H1 (cell line): ENCODE measurements at regions not wholly inside any gene's neighbourhood (a gene's known extent, or its start where the extent isn't known, plus 50 kb on each side); places are given as distances from the start of the nearest gene placed in this dataset.

Source experiments
- CTCF ChIA-PET: fragments of 300-600 bp; sonication (Branson Sonifier 250); formaldehyde crosslinking; loops from one replicate; lab custom pipeline; 2021; ENCODE audit not compliant: partially characterized antibody; lab: Charles Lee
- POLR2A ChIA-PET: fragments of 300-600 bp; sonication (Branson Sonifier 250); formaldehyde crosslinking; loops from one replicate; lab custom pipeline; 2021; ENCODE audit warnings: inconsistent platforms; ENCODE audit not compliant: partially characterized antibody; lab: Charles Lee
- DNase-seq, 2 experiments: peaks; one replicate each; pipeline versions ENCODE4 v3.0.0 to v3.0.0-alpha.2; 2010 to 2022; ENCODE audit warnings: low spot score in 2 of 2, low read depth in 1 of 2, mixed read lengths in 1 of 2
- FAIRE-seq: peaks from 2 replicates; lab custom pipeline; 2011; peaks lifted over from hg19 to GRCh38; lab: Jason Lieb, UNC
- H2AFZ ChIP-seq: 2 replicates; pipeline ENCODE4 v1.8.1; 2012; ENCODE audit warnings: low read length, inconsistent platforms
- H2AK5ac ChIP-seq: 2 replicates; pipeline ENCODE4 v1.6.1; 2013; ENCODE audit warnings: low read depth, low read length
- H2BK120ac ChIP-seq: replicated peaks from 2 replicates; pipeline ENCODE3; 2013; ENCODE audit warnings: low read depth, low read length, inconsistent platforms
- H2BK12ac ChIP-seq: 2 replicates; pipeline ENCODE4 v1.6.1; 2013; ENCODE audit warnings: low read depth, low read length
- H2BK15ac ChIP-seq: 2 replicates; pipeline ENCODE4 v1.6.1; 2013; ENCODE audit warnings: low read length
- H2BK20ac ChIP-seq: 2 replicates; pipeline ENCODE4 v1.6.1; 2013; ENCODE audit warnings: low read length
- H2BK5ac ChIP-seq: 2 replicates; pipeline ENCODE4 v1.6.1; 2013; ENCODE audit warnings: low read depth, low read length
- H3K14ac ChIP-seq: 2 replicates; pipeline ENCODE4 v1.6.1; 2013; ENCODE audit warnings: inconsistent platforms; ENCODE audit not compliant: insufficient read length
- H3K18ac ChIP-seq: 2 replicates; pipeline ENCODE4 v1.6.1; 2013; ENCODE audit warnings: low read length; ENCODE audit errors: extremely low read depth
- H3K23ac ChIP-seq: 2 replicates; pipeline ENCODE4 v1.6.1; 2013; ENCODE audit warnings: inconsistent platforms; ENCODE audit not compliant: insufficient read length
- H3K23me2 ChIP-seq: 2 replicates; pipeline ENCODE4 v1.6.1; 2013; ENCODE audit warnings: low read depth, low read length
- H3K27ac ChIP-seq: 2 replicates; pipeline ENCODE4 v1.6.1; 2011; ENCODE audit warnings: low read depth, low read length, inconsistent platforms
- H3K27me3 ChIP-seq, 4 experiments: replicated peaks in 1 of 4; 1 replicate in 1 of 4; 2 replicates in 3 of 4; pipeline versions ENCODE4 v1.6.1 to v1.8.1; 2011 to 2013; ENCODE audit warnings: low read length in 3 of 4, mild to moderate bottlenecking in 3 of 4, inconsistent platforms in 2 of 4, mixed read lengths in 2 of 4, moderate library complexity in 1 of 4; ENCODE audit not compliant: control insufficient read depth in 3 of 4, insufficient read depth in 3 of 4; ENCODE audit errors: extremely low read depth in 1 of 4
- H3K36me3 ChIP-seq, 4 experiments: 2 replicates each; pipeline versions ENCODE4 v1.6.1 to v1.8.1; 2011 to 2013; ENCODE audit warnings: mild to moderate bottlenecking in 4 of 4, low read length in 3 of 4, moderate library complexity in 2 of 4, control low read depth in 1 of 4, inconsistent platforms in 1 of 4; ENCODE audit not compliant: insufficient read depth in 4 of 4, control insufficient read depth in 2 of 4
- H3K4ac ChIP-seq: replicated peaks from 2 replicates; pipeline ENCODE3; 2013; ENCODE audit warnings: low read length, low read depth, mixed read lengths, inconsistent platforms; ENCODE audit not compliant: insufficient read length
- H3K4me1 ChIP-seq, 4 experiments: replicated peaks in 1 of 4; 1 replicate in 1 of 4; 2 replicates in 3 of 4; pipeline versions ENCODE4 v1.6.1 to v1.8.1; 2011 to 2013; ENCODE audit warnings: low read length in 3 of 4, inconsistent platforms in 2 of 4, mixed read lengths in 1 of 4; ENCODE audit not compliant: insufficient read depth in 4 of 4, control insufficient read depth in 3 of 4
- H3K4me2 ChIP-seq, 2 experiments: 2 replicates each; pipeline versions ENCODE4 v1.6.1 to v1.8.1; 2011 to 2013; ENCODE audit warnings: low read depth in 2 of 2, low read length in 2 of 2, control low read depth in 1 of 2, inconsistent platforms in 1 of 2, mild to moderate bottlenecking in 1 of 2; ENCODE audit not compliant: insufficient read depth in 1 of 2
- H3K4me3 ChIP-seq, 4 experiments: fragments of 200-600, 300-600 bp in 1 of 4; sonication (generic), shearing (Covaris generic), sonication (Bioruptor Twin) in 1 of 4; 2 replicates each; pipeline versions ENCODE4 v1.5.1 to v1.8.1; 2011 to 2016; ENCODE audit warnings: low read length in 4 of 4, low read depth in 3 of 4, control low read depth in 2 of 4, inconsistent platforms in 2 of 4, mild to moderate bottlenecking in 2 of 4, mixed read lengths in 1 of 4, moderate library complexity in 1 of 4; ENCODE audit not compliant: insufficient read depth in 2 of 4; ENCODE audit errors: extremely low read depth in 1 of 4
- H3K56ac ChIP-seq: replicated peaks from 2 replicates; pipeline ENCODE3; 2013; ENCODE audit warnings: low read depth, mild to moderate bottlenecking, mixed read lengths, low read length, inconsistent platforms; ENCODE audit not compliant: insufficient read length
- H3K79me1 ChIP-seq: 2 replicates; pipeline ENCODE4 v1.6.1; 2013; ENCODE audit warnings: low read depth, low read length, control low read depth
- H3K79me2 ChIP-seq, 2 experiments: 2 replicates each; pipeline versions ENCODE4 v1.6.1 to v1.8.1; 2012 to 2013; ENCODE audit warnings: low read length in 2 of 2, mild to moderate bottlenecking in 2 of 2, inconsistent platforms in 1 of 2; ENCODE audit not compliant: insufficient read depth in 2 of 2, control insufficient read depth in 1 of 2
- H3K9ac ChIP-seq, 4 experiments: replicated peaks in 1 of 4; 1 replicate in 1 of 4; 2 replicates in 3 of 4; pipeline versions ENCODE4 v1.6.1 to v1.8.1; 2011 to 2013; ENCODE audit warnings: low read depth in 3 of 4, low read length in 3 of 4, control low read depth in 2 of 4, mild to moderate bottlenecking in 2 of 4, moderate library complexity in 2 of 4, inconsistent platforms in 1 of 4; ENCODE audit errors: extremely low read depth in 1 of 4
- H3K9me3 ChIP-seq, 2 experiments: 2 replicates each; pipeline versions ENCODE4 v1.6.1 to v1.8.1; 2012 to 2013; ENCODE audit warnings: mild to moderate bottlenecking in 2 of 2, moderate library complexity in 2 of 2, control low read depth in 1 of 2, inconsistent platforms in 1 of 2, low read depth in 1 of 2, low read length in 1 of 2, mixed read lengths in 1 of 2; ENCODE audit not compliant: insufficient read depth in 2 of 2
- H4K20me1 ChIP-seq, 2 experiments: replicated peaks in 1 of 2; 2 replicates each; pipeline versions ENCODE3 to v1.8.1; 2011 to 2013; ENCODE audit warnings: inconsistent platforms in 2 of 2, low read length in 2 of 2, mild to moderate bottlenecking in 1 of 2; ENCODE audit not compliant: insufficient read depth in 2 of 2, control insufficient read depth in 1 of 2
- H4K5ac ChIP-seq: 2 replicates; pipeline ENCODE4 v1.6.1; 2013; ENCODE audit warnings: low read length, low read depth, mixed read lengths, inconsistent platforms; ENCODE audit not compliant: insufficient read length
- H4K8ac ChIP-seq: 2 replicates; pipeline ENCODE4 v1.8.0; 2013; ENCODE audit warnings: mild to moderate bottlenecking, moderate library complexity, low read length, inconsistent platforms; ENCODE audit not compliant: insufficient read depth; ENCODE audit errors: extremely low read depth
- H4K91ac ChIP-seq: replicated peaks from 2 replicates; pipeline ENCODE3; 2013; ENCODE audit warnings: low read length, mixed read lengths, inconsistent platforms; ENCODE audit not compliant: insufficient read length
- ATF2 ChIP-seq: IDR thresholded peaks from 2 replicates; pipeline ENCODE4 v1.6.1; 2012; ENCODE audit warnings: low read length, inconsistent platforms
- CHD1 ChIP-seq: IDR thresholded peaks from 2 replicates; pipeline ENCODE4 v1.6.1; 2012; ENCODE audit warnings: low read depth, low read length, improper control_type of control experiment
- CREB1 ChIP-seq: IDR thresholded peaks from 2 replicates; pipeline ENCODE4 v1.6.1; 2012; ENCODE audit warnings: inconsistent platforms
- EP300 ChIP-seq, 2 experiments: IDR thresholded peaks; 1 replicate in 1 of 2; 2 replicates in 1 of 2; pipeline ENCODE4 v1.6.1; 2011 to 2012; ENCODE audit warnings: low read depth in 2 of 2, low read length in 2 of 2, mild to moderate bottlenecking in 2 of 2, borderline replicate concordance in 1 of 2, inconsistent platforms in 1 of 2, moderate library complexity in 1 of 2
- EZH2 ChIP-seq: fragments of 200-600 bp; sonication (generic); IDR thresholded peaks from 2 replicates; pipeline ENCODE4 v1.7.1; 2012; ENCODE audit warnings: low read depth, mild to moderate bottlenecking, moderate library complexity, low read length, inconsistent platforms; ENCODE audit not compliant: severe bottlenecking
- HDAC6 ChIP-seq: IDR thresholded peaks from one replicate; pipeline ENCODE4 v1.7.1; 2012; ENCODE audit warnings: low read depth, mild to moderate bottlenecking, inconsistent platforms, low read length, moderate library complexity
- KDM5A ChIP-seq: fragments of 200-600 bp; IDR thresholded peaks from 2 replicates; pipeline ENCODE4 v1.7.1; 2012; ENCODE audit warnings: mild to moderate bottlenecking, low read length, inconsistent platforms, mixed read lengths
- MAFK ChIP-seq: IDR thresholded peaks from 2 replicates; pipeline ENCODE4 v1.6.1; 2012; ENCODE audit warnings: low read depth, mild to moderate bottlenecking, improper control_type of control experiment, low read length
- NRF1 ChIP-seq: IDR thresholded peaks from 2 replicates; pipeline ENCODE4 v1.6.1; 2011; ENCODE audit warnings: mild to moderate bottlenecking, low read depth, low read length, improper control_type of control experiment
- PHF8 ChIP-seq: fragments of 200-600 bp; sonication (generic); conservative IDR thresholded peaks from 2 replicates; pipeline ENCODE4 v1.7.1; 2012; ENCODE audit warnings: low read depth, mild to moderate bottlenecking, inconsistent platforms, low read length, moderate library complexity
- POLR2A ChIP-seq, 2 experiments: IDR thresholded peaks; 1 replicate in 1 of 2; 2 replicates in 1 of 2; pipeline ENCODE4 v1.6.1; 2011; ENCODE audit warnings: low read depth in 2 of 2, low read length in 2 of 2, mild to moderate bottlenecking in 2 of 2; ENCODE audit errors: control extremely low read depth in 1 of 2
- RNF2 ChIP-seq: fragments of 200-900, 300-1000 bp; sonication (generic); IDR thresholded peaks from 2 replicates; pipeline ENCODE4 v1.7.1; 2016; ENCODE audit warnings: borderline replicate concordance, low read depth, mild to moderate bottlenecking, antibody characterized with exemption, low read length; ENCODE audit not compliant: poor library complexity, severe bottlenecking; ENCODE audit errors: missing control alignments
- TCF12 ChIP-seq: IDR thresholded peaks from 2 replicates; pipeline ENCODE4 v1.6.1; 2011; ENCODE audit warnings: low read depth, mild to moderate bottlenecking, low read length
- WGBS, 2 experiments: shearing (Covaris generic) in 1 of 2; methylation state at CpG; one replicate each; pipeline versions ENCODE4 v1.1.6 to v1.1.7; 2013 to 2015; ENCODE audit warnings: low lambda C conversion rate in 2 of 2, mixed read lengths in 2 of 2, inconsistent platforms in 1 of 2, low coverage in 1 of 2, missing lambda C conversion rate in 1 of 2; ENCODE audit not compliant: insufficient replicate concordance in 2 of 2, insufficient coverage in 1 of 2, insufficient read length in 1 of 2; ENCODE audit errors: extremely low coverage in 1 of 2, missing lambda C conversion rate in 1 of 2; 5-methylcytosine and 5-hydroxymethylcytosine counted together

GRCh38 chrX:7689791-7690412, 153.1 kb upstream of the VCX start:
- no peak for FAIRE-seq
- Histone ChIP-seq H4K8ac (no peak overlapping the region), H3K4me2 (no peak overlapping the region)
- TF ChIP-seq PHF8 (no peak), RNF2 (no peak), CHD1 (no peak), TCF12 (no peak), MAFK (no peak), EP300 (IDR thresholded peaks at IDR 0.05; ENCODE audit: borderline replicate concordance in 1 of 2, low read depth in 2 of 2, low read length in 2 of 2) (no peak), KDM5A (no peak), EZH2 (no peak), POLR2A (IDR thresholded peaks at IDR 0.05; ENCODE audit: control extremely low read depth in 1 of 2, low read depth in 2 of 2, low read length in 2 of 2) (no peak), HDAC6 (no peak), ATF2 (no peak), NRF1 (no peak), CREB1 (no peak)

More at GRCh38 chrX:7689791-7690412, 153.1 kb upstream of the VCX start:
- Histone ChIP-seq H3K4me3 (no peak overlapping the region), H3K79me1 (no peaks in the 10 kb centered on the region), H2BK120ac (no peak overlapping the region), H3K4ac (no peak overlapping the region), H3K4me1 (peaks cover 0 to 3% (median under 1%) of the 10 kb centered on the region in 4 experiments; a peak in 3 of 7 replicates), H2BK5ac (no peak overlapping the region), H4K5ac (no peak overlapping the region), H3K79me2 (no peaks in the 10 kb centered on the region), H2AK5ac (no peak overlapping the region), H3K27me3 (no peaks in the 10 kb centered on the region), H2BK12ac (no peak overlapping the region), H3K36me3 (no peaks in the 10 kb centered on the region), H3K23ac (no peak overlapping the region), H3K9me3 (no peaks in the 10 kb centered on the region), H3K18ac (no peak overlapping the region), H3K23me2 (no peaks in the 10 kb centered on the region), H2BK20ac (no peak overlapping the region), H3K27ac (no peak overlapping the region), H2BK15ac (no peak overlapping the region), H3K56ac (no peak overlapping the region), H3K14ac (no peak overlapping the region), H4K20me1 (no peaks in the 10 kb centered on the region), H4K91ac (no peak overlapping the region), H2AFZ (no peak overlapping the region), H3K9ac (no peak overlapping the region)
- 77% methylated on average over 4 of the region's 4 CpGs; no CpG with 5 or more reads in 1 of the 2 experiments for WGBS, 2 experiments
- ChIA-PET POLR2A (no interaction called here), CTCF (no interaction called here)
- DNase-seq: no peak
